Suprapubic skin (tissue), 4 donors: ENCODE measurements at regions not wholly inside any gene's neighbourhood (a gene's known extent, or its start where the extent isn't known, plus 50 kb on each side); places are given as distances from the start of the nearest gene placed in this dataset.

Source experiments
- POLR2A ChIP-seq, 2 donors: fragments of 450-650 bp; IDR thresholded peaks; one replicate each; pipeline ENCODE4 v1.6.1; 2017; ENCODE audit warnings: antibody characterized with exemption in 2 of 2, mild to moderate bottlenecking in 2 of 2, moderate library complexity in 2 of 2
- POLR2AphosphoS5 ChIP-seq, 3 donors: sonication (generic); formaldehyde crosslinking; IDR thresholded peaks; one replicate each; pipeline ENCODE4 v1.6.1; 2017; ENCODE audit warnings: antibody characterized with exemption in 3 of 3
- TF ChIP-seq, protein P1 (sequence below), 2 donors: fragments of 200-600 bp in 1 of 2; fragments of 450-650 bp in 1 of 2; sonication (generic) in 1 of 2; IDR thresholded peaks; one replicate each; pipeline ENCODE4 v1.5.1; 2016 to 2019; ENCODE audit warnings: antibody characterized with exemption in 2 of 2, mild to moderate bottlenecking in 1 of 2, moderate library complexity in 1 of 2

DNA sequence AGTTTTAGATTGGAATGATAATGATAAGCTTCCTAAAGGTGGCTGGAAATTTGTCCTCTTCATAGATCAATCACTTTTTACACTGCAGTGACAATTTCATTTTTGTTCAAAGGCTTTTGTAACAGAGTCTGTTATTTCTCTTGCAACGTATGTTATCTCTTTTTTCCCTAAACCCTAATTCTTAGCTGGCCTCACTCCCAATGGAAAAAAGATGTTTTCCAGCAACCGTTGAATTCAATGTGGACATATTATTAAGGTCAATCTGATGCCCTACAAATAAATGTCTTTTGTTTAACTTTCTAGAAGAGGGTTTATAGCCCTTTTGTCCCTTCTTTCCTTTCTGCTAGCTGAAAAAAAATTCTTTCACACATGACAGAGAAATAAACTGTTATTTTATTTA, 192.7 kb upstream of the NWD2 start:
- TF ChIP-seq, protein P1, sequence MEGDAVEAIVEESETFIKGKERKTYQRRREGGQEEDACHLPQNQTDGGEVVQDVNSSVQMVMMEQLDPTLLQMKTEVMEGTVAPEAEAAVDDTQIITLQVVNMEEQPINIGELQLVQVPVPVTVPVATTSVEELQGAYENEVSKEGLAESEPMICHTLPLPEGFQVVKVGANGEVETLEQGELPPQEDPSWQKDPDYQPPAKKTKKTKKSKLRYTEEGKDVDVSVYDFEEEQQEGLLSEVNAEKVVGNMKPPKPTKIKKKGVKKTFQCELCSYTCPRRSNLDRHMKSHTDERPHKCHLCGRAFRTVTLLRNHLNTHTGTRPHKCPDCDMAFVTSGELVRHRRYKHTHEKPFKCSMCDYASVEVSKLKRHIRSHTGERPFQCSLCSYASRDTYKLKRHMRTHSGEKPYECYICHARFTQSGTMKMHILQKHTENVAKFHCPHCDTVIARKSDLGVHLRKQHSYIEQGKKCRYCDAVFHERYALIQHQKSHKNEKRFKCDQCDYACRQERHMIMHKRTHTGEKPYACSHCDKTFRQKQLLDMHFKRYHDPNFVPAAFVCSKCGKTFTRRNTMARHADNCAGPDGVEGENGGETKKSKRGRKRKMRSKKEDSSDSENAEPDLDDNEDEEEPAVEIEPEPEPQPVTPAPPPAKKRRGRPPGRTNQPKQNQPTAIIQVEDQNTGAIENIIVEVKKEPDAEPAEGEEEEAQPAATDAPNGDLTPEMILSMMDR (IDR thresholded peaks at IDR 0.05) = no peak
- TF ChIP-seq POLR2A (IDR thresholded peaks at IDR 0.05) (no peak), POLR2AphosphoS5 (IDR thresholded peaks at IDR 0.05) (no peak)
